Neural cell (in vitro differentiated cells): ENCODE measurements at regions not wholly inside any gene's neighbourhood (a gene's known extent, or its start where the extent isn't known, plus 50 kb on each side); places are given as distances from the start of the nearest gene placed in this dataset.

Source experiments
- EP300 ChIP-seq: fragments of 450-650 bp; conservative IDR thresholded peaks from 2 replicates; pipeline ENCODE4 v1.6.1; 2014; ENCODE audit warnings: antibody characterized with exemption, mild to moderate bottlenecking, moderate library complexity; ENCODE audit not compliant: poor library complexity, severe bottlenecking
- POLR2AphosphoS5 ChIP-seq: IDR thresholded peaks from 2 replicates; pipeline ENCODE4 v1.6.1; 2012
- RAD21 ChIP-seq: fragments of 450-650 bp; conservative IDR thresholded peaks from 2 replicates; pipeline ENCODE4 v1.6.1; 2014; ENCODE audit warnings: antibody characterized with exemption, mild to moderate bottlenecking, moderate library complexity
- TAF1 ChIP-seq: IDR thresholded peaks from 2 replicates; pipeline ENCODE4 v1.6.1; 2012; ENCODE audit warnings: low read depth
- TF ChIP-seq, protein P1 (sequence below): fragments of 450-650 bp; IDR thresholded peaks from 2 replicates; pipeline ENCODE4 v1.5.1; 2014; ENCODE audit warnings: antibody characterized with exemption, mild to moderate bottlenecking, moderate library complexity; ENCODE audit not compliant: poor library complexity, severe bottlenecking

DNA sequence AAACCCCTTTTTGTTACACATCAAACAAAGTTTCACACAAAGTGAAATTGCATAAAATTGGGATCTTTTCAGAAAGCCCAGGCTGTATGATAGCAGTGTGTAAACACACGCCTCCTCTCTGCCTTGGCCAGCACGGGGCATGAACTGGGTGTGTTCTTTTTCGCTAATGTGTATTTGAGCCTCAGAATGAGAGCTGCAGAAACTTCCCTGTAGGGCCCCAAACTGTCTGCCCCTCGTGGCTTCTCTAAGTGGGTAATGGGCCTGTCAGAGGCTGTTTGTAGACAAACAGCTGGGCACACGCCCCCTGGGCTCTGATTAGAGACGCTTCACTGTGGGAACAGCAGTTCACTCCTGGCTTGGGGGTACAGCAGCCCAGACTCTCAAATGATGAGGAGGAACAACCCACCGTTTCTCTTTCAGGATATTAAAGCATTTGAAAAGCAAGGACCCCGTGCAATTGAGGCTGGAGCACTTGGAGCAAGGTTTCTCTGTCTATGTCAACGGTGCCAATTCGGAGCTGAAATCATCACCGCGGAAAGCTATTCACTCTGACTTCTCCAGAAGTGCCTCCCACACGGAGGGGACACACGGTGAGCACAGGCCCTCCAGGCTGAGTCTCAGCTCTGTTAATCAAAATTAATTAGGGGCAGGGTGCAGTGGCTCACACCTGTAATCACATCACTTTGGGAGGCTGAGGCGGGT, 78.4 kb downstream of the KATNIP start:
- no peak for TF ChIP-seq TAF1
- TF ChIP-seq RAD21 = no peak
- TF ChIP-seq, protein P1, sequence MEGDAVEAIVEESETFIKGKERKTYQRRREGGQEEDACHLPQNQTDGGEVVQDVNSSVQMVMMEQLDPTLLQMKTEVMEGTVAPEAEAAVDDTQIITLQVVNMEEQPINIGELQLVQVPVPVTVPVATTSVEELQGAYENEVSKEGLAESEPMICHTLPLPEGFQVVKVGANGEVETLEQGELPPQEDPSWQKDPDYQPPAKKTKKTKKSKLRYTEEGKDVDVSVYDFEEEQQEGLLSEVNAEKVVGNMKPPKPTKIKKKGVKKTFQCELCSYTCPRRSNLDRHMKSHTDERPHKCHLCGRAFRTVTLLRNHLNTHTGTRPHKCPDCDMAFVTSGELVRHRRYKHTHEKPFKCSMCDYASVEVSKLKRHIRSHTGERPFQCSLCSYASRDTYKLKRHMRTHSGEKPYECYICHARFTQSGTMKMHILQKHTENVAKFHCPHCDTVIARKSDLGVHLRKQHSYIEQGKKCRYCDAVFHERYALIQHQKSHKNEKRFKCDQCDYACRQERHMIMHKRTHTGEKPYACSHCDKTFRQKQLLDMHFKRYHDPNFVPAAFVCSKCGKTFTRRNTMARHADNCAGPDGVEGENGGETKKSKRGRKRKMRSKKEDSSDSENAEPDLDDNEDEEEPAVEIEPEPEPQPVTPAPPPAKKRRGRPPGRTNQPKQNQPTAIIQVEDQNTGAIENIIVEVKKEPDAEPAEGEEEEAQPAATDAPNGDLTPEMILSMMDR = no peak
- no peak for TF ChIP-seq POLR2AphosphoS5
- TF ChIP-seq EP300 = no peak
